ENCODE measurements at regions not wholly inside any gene's neighbourhood (a gene's known extent, or its start where the extent isn't known, plus 50 kb on each side); places are given as distances from the start of the nearest gene placed in this dataset.

DNA sequence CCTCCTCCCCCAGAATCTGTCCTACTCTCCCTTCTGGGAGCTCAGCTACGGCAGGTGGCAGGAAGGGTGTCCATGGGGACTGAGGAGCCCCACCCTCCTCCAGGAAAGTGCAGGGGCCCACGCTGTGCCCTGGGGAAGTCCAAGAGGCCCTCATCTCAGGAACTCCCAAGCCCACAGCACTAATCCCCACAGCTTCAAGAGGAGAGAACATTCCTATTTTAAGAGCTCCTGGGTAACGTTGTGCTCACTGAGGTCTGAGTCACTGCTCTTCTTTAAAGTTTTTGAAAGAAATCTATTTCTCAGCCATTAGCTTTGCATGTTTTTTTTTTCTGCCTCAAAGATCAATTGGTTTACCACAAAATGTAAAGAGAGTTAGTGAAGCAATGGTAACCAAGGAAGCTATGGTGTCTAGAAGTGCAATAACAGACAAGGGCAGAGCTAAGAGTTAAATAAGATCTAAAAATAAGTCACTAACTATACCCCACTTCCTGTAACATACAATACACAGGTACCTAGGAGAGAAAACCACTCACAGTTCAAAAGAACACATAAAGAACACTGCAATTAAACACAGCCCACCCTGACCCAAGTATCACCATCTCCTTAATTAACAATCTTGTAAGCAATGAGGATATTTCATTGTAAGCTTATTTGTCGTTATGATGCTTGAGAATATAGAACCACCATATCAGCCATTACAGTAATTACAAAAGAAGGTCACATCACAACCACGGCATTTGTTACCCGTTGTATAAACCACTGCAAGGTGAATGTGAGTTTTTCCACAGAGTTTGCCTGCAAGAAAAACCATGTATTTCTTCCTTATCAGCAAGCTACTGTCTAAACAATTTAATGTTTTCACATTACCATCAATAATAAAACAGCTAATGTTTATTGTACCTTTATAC is 382.3 kb upstream of the SLC30A5 start:
- Histone ChIP-seq H3K4me3 (ENCODE audit: low read depth, low read length) (no peak overlapping the region), H3K36me3 (replicated peaks) (no peaks in the 10 kb centered on the region), H3K27me3 (replicated peaks) (no peaks in the 10 kb centered on the region), H3K27ac (no peak overlapping the region)
- TF ChIP-seq, protein P1, sequence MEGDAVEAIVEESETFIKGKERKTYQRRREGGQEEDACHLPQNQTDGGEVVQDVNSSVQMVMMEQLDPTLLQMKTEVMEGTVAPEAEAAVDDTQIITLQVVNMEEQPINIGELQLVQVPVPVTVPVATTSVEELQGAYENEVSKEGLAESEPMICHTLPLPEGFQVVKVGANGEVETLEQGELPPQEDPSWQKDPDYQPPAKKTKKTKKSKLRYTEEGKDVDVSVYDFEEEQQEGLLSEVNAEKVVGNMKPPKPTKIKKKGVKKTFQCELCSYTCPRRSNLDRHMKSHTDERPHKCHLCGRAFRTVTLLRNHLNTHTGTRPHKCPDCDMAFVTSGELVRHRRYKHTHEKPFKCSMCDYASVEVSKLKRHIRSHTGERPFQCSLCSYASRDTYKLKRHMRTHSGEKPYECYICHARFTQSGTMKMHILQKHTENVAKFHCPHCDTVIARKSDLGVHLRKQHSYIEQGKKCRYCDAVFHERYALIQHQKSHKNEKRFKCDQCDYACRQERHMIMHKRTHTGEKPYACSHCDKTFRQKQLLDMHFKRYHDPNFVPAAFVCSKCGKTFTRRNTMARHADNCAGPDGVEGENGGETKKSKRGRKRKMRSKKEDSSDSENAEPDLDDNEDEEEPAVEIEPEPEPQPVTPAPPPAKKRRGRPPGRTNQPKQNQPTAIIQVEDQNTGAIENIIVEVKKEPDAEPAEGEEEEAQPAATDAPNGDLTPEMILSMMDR (IDR thresholded peaks at IDR 0.05; ENCODE audit: low read depth, low read length, missing control alignments): no peak
- in situ Hi-C loops (cut with HindIII; ENCODE audit: low pct_ligation_motif_present, low sequenced_read_pairs): no loop called here
- no peak for DNase-seq

DNA sequence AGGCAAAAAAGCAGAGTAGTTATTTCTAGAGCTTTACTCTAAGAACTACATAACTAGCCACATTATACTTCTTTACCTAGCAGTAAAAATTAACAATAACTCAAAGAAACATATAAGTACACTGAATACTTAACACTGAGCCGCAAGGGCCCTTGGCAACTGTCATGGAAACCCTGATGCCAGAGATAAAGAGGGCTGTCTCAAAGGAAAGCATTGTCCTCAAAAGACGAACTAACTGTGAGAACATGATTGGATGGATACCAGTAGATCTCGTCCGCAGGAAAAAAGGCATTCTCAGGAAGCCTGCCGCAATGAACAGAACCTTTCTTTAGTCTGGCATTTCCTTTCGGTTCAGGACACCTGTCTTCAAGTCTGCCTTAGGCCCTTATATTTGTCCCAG is 379.0 kb upstream of the SLC30A5 start:
- in situ Hi-C loops (cut with HindIII; ENCODE audit: low pct_ligation_motif_present, low sequenced_read_pairs): no loop called here
- Histone ChIP-seq H3K27ac (no peak overlapping the region), H3K36me3 (replicated peaks) (no peaks in the 10 kb centered on the region), H3K27me3 (replicated peaks) (no peaks in the 10 kb centered on the region), H3K4me3 (ENCODE audit: low read depth, low read length) (no peak overlapping the region)
- no peak for DNase-seq
- TF ChIP-seq, protein P1 (IDR thresholded peaks at IDR 0.05; ENCODE audit: low read depth, low read length, missing control alignments): no peak

DNA sequence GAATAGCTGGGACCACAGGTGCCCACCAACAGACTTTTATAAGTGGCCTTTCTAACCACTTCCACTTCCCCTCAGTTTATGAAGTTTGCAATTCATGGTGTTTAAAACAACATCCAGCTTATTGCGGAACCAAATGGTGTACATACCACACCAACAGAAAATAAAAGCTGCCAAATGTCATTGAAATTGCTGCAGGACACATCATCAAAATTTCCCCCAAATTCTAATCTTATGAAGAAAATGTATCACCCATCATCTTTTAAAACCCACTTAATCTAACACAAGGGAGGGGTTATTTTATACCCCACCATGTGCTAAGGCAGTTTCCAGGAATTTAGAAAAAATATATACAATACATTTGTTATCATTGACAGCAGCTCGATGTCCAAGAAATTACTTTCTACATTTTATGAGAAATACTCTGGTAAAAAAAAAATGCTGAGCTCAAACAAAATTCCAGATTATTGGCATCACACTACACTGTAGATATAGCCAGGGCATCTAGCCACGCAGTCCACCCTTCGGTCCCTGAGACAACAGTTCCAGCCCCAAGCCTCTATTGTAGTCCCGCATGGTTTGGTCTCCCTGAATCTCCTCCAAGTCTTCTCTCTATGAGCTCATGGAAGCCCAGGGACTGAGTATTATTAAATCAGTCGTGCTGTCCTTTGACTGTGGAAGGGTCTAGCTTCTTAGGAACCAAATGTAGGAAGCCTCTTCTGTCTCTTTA is 372.8 kb upstream of the SLC30A5 start:
- H3K36me3 ChIP-seq (replicated peaks): no peaks in the 10 kb centered on the region
- H3K4me3 ChIP-seq (ENCODE audit: low read depth, low read length): no peak overlapping the region
- DNase-seq: no peak
- in situ Hi-C loops (cut with HindIII; ENCODE audit: low pct_ligation_motif_present, low sequenced_read_pairs): no loop called here
- TF ChIP-seq, protein P1 (IDR thresholded peaks at IDR 0.05; ENCODE audit: low read depth, low read length, missing control alignments): no peak
- no peaks in the 10 kb centered on the region for H3K27me3 ChIP-seq (replicated peaks)
- H3K27ac ChIP-seq: no peak overlapping the region

DNA sequence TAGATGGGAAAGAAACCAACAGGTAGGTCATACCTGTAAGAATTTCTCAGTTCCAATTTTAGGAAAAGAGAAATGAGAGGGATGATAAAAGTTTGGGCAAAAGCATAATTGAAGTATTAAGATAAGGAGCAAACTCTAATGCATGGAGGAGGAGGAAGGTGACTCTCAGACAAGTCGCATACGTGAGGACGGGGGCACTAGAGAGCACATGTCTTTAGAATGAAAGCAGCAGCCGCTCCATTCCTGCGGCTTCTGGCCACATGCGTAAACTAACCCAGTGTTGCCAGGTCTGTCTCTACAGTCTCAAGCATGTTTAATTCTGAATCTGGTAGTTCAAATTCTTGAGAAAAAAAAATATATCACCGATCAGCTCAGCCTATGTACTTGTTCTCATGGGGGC is 371.5 kb upstream of the SLC30A5 start:
- TF ChIP-seq, protein P1 (IDR thresholded peaks at IDR 0.05; ENCODE audit: low read depth, low read length, missing control alignments): no peak
- no peak for DNase-seq
- H3K36me3 ChIP-seq (replicated peaks): no peaks in the 10 kb centered on the region
- no peak overlapping the region for H3K27ac ChIP-seq
- in situ Hi-C loops (cut with HindIII; ENCODE audit: low pct_ligation_motif_present, low sequenced_read_pairs): no loop called here
- H3K4me3 ChIP-seq (ENCODE audit: low read depth, low read length): no peak overlapping the region
- no peaks in the 10 kb centered on the region for H3K27me3 ChIP-seq (replicated peaks)

DNA sequence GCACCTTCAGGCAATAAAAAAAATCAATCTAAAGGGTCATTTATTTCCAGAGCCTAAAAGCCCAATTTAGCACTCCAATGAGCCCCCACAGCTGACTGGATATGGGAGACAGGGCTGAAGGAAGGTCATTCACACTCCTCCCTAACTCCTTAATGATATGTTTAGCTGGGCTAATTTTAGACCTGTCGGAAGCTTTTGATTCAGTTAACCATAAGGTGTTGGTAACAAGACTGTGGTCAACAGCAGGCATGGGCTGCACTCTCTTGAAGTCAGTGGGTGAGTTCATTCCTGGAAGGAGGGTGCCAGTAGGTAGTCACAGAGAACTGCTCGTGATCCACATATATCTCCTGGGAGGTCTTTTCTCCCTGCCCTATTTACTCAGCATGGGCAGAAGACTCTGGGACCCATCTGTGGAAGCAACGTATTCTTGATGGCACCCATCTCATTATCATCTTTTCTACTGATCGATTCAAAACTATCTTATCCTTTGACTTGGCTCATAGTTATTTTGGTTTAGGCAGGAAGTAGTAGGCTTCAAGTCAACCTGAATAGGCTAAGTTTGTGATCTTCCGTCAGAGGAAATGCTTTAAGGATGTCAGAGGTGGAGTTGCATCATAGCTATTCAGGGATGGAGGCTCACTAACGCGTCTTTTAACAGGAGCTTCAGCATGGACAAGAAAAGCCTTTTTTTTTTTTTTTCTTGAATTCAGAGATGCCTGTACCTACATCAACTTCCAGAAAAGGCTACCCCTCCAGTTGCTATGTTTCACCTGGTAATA is 367.7 kb upstream of the SLC30A5 start:
- Histone ChIP-seq H3K27ac (no peak overlapping the region), H3K4me3 (ENCODE audit: low read depth, low read length) (no peak overlapping the region), H3K27me3 (replicated peaks) (no peaks in the 10 kb centered on the region), H3K36me3 (replicated peaks) (no peaks in the 10 kb centered on the region)
- in situ Hi-C loops (cut with HindIII; ENCODE audit: low pct_ligation_motif_present, low sequenced_read_pairs): no loop called here
- TF ChIP-seq, protein P1 (IDR thresholded peaks at IDR 0.05; ENCODE audit: low read depth, low read length, missing control alignments): no peak
- DNase-seq: no peak
